Germinal center (tissue), 1 donor: ENCODE measurements at regions not wholly inside any gene's neighbourhood (a gene's known extent, or its start where the extent isn't known, plus 50 kb on each side); places are given as distances from the start of the nearest gene placed in this dataset.
"Not testable (repeated sequence)": the region's sequence is repeated elsewhere in the genome, so short reads cannot be mapped to it uniquely, and the experiment has no call there.

Source experiments
- DNase-seq: peaks from one replicate; pipeline ENCODE4 v3.0.0; 2012; ENCODE audit warnings: mixed read lengths, low spot score

DNA sequence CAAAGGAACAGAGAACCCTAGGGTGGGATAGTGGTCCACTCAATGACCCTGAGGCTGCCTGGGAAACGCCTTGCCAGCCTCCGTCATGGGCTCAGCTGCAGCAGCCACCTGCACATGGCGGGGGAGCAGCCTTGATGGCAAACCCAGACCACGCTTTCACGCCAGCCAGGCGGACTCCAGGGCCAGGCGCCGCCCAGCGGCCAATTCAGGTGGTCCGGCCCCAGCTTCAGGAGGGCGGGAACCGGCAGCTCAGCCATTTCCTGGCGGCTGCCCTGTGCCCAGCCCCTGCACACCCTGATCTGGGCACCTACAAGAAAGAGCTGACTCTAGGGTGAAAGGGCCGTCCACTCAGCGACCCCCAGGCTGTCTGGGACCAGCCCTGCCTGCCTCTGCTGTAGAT, 87.5 kb downstream of the POTEG start:
- not testable (repeated sequence) for DNase-seq

DNA sequence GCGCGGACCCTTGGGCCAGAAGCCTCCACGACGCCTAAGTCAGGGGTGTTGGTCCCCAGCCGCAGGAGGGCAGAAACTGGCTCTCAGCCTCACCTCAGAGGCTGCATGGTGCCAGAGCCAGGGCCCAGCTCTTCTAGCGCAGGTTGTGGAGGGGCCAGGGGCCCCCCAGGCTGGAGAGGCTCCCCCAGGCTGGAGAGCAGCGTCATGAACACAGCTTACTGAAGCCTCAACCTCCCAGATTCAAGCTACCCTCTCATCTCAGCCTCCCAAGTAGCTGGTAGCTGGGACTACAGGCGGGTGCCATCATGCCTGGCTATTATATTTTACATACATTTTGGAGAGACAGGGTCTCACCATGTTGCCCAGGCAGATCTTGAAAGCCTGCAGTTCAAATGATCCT, 87.0 kb downstream of the POTEG start:
- DNase-seq, result not testable (repeated sequence)
